Coronary artery (tissue), 2 donors: ENCODE measurements at regions not wholly inside any gene's neighbourhood (a gene's known extent, or its start where the extent isn't known, plus 50 kb on each side); places are given as distances from the start of the nearest gene placed in this dataset.

ENCODE experiments used
- DNase-seq: peaks from one replicate; pipeline ENCODE4 v3.0.0-alpha.2; 2017; ENCODE audit warnings: low spot score
- H3K27ac ChIP-seq, 2 donors: fragments of 200-600 bp; sonication (generic); one replicate each; pipeline ENCODE4 v1.5.1; 2016 to 2019
- H3K4me3 ChIP-seq: fragments of 200-600 bp; sonication (generic); 2 replicates; pipeline ENCODE4 v1.5.1; 2016; ENCODE audit warnings: mild to moderate bottlenecking, moderate library complexity
- TF ChIP-seq, protein P1 (sequence below): fragments of 200-600 bp; sonication (generic); IDR thresholded peaks from one replicate; pipeline ENCODE4 v1.5.1; 2019; ENCODE audit warnings: antibody characterized with exemption

DNA sequence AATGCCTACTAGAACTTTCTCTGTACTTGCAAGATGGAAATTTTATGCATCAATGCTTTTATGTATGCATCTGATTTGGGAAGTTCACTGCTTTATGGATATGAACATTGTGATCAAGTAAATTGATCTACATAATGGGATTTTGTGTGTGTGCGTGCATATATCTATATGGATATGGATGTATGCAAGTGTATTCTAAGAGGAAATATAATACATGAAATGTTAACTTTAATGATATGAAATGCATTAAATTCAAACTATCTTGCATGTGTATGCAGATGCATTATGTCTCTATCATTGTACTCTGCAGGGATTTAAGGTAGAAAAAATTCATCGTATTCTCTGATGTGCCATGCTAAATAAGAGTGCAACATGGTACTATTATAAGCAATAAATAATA lies 1855.4 kb upstream of the PIK3C3 start:
- Histone ChIP-seq H3K27ac (no peak overlapping the region), H3K4me3 (no peak overlapping the region)
- no peak for DNase-seq
- TF ChIP-seq, protein P1, sequence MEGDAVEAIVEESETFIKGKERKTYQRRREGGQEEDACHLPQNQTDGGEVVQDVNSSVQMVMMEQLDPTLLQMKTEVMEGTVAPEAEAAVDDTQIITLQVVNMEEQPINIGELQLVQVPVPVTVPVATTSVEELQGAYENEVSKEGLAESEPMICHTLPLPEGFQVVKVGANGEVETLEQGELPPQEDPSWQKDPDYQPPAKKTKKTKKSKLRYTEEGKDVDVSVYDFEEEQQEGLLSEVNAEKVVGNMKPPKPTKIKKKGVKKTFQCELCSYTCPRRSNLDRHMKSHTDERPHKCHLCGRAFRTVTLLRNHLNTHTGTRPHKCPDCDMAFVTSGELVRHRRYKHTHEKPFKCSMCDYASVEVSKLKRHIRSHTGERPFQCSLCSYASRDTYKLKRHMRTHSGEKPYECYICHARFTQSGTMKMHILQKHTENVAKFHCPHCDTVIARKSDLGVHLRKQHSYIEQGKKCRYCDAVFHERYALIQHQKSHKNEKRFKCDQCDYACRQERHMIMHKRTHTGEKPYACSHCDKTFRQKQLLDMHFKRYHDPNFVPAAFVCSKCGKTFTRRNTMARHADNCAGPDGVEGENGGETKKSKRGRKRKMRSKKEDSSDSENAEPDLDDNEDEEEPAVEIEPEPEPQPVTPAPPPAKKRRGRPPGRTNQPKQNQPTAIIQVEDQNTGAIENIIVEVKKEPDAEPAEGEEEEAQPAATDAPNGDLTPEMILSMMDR = no peak

DNA sequence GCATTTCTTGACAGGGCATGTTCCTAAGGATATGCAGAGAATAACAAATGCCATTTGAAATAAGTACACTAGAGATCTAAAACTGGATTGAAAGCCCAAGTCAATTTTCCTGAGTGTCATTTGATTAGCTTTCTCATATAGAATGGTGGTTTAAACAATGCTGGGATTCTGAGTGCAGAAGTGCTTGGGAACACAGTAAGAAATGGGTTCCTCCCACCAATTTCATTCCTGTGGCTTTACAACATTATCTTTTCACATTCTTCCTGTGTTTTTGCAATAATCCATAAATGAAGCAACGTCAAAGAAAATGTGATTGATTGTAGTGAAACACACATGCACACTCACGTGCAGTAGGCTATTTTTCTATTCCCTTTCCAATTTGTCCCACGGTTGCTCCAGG lies 1858.4 kb upstream of the PIK3C3 start:
- TF ChIP-seq, protein P1 = no peak
- Histone ChIP-seq H3K27ac (no peak overlapping the region), H3K4me3 (no peak overlapping the region)
- DNase-seq = no peak

DNA sequence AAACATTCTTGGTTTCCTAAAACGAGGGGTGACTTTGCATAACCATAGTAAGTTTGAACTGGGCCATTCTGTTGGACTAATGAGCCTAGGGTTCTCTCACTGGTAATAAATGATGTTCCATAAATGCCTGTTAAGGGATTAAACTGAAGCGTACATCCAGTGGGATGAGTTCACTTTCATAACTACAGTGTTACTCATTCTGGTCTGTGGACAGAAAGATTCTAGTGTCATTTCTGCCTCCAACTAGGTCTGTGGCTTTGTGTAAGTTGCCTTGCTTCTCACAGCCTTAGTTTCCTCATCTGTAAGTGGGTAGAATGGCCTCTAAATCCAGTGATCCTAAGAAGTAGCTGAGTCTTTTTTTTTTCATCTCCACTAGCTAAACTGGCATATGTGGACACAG lies 1860.6 kb upstream of the PIK3C3 start:
- DNase-seq = no peak
- Histone ChIP-seq H3K27ac (no peak overlapping the region), H3K4me3 (no peak overlapping the region)
- TF ChIP-seq, protein P1 = no peak

DNA sequence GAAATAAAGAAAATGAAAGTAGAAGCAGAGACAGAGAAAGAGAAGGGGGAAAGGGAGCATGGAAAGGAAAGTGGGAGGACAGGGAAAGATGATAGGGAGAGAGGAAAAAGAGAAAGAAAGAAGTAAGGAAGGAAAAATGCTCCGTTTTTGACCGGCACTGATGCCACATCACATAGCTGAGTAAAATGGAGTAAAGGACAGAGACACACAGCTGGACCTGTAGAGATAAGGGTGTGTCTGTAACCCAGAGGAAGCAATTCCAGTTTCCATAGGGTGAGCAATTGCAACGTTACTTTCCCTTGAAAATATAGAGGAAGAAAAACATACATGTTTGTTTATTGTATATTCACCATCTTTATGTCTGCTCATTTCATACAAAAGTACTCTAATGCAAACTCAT lies 1866.9 kb upstream of the PIK3C3 start:
- peak overlapping the region; percentile 37 for H3K4me3 ChIP-seq
- H3K27ac ChIP-seq = no peak overlapping the region
- no peak for DNase-seq
- TF ChIP-seq, protein P1 = no peak

DNA sequence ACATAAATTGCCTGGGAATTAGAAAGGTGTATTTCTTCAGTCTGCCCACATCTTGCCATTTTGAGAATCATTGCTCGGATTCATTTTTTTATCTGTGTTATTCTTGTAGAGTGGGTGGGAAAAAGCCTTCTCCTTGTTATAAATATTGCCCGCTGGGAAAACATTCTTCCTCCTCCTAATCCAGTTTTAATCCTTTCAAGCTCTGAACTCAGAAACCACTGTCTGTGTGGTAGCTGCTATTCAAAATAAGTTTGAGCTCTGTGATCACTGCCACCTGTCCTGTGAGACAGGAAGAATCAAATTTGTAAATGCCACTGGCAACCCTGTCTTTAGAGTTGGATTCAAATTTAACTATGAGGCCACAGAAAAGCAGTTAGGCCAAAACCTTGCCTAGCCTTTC lies 1875.2 kb upstream of the PIK3C3 start:
- Histone ChIP-seq H3K27ac (no peak overlapping the region), H3K4me3 (no peak overlapping the region)
- DNase-seq = no peak
- TF ChIP-seq, protein P1 = no peak

DNA sequence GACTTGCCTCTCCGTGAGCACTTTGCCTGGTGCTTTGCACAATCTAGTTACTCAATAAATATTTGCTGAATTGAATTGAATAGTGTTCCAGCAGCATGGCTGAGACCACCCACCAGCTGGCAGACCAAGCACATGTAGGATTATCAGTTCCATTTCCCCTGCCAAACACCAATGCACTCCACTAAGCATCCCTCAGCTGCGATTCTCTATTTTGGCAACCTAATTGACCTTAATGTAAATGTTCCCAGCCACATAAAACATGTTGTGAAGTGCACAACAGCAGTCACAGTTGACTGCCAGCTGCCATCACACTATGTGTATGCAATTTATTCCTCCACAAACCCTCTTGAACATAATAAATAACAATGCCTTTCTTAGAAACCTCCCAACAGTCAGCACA lies 1879.4 kb upstream of the PIK3C3 start:
- no peak for DNase-seq
- no peak overlapping the region for H3K27ac ChIP-seq
- TF ChIP-seq, protein P1 = no peak
- H3K4me3 ChIP-seq = no peak overlapping the region

DNA sequence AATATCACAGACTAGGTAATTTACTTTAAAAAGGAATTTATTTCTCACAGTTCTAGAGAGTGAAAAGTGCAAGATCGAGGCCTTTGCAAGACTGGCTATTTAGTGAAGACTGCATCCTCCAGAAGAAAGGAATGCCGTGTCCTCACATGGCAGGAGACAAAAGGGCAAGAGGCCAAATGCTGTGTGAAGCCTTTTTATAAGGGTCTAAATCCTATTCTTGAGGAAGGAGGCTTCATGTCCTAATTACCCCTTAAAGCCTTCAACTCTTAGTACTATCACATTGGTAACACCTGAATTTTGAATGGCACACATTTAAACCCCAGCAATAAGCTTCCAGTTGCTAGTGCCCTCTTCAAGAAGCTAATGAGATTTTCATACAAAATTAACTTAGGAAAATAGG lies 1882.3 kb upstream of the PIK3C3 start:
- no peak overlapping the region for H3K27ac ChIP-seq
- no peak overlapping the region for H3K4me3 ChIP-seq
- TF ChIP-seq, protein P1 = no peak
- no peak for DNase-seq
